Spleen (tissue), 11 donors: ENCODE measurements at regions not wholly inside any gene's neighbourhood (a gene's known extent, or its start where the extent isn't known, plus 50 kb on each side); places are given as distances from the start of the nearest gene placed in this dataset.
"Not testable (repeated sequence)": the region's sequence is repeated elsewhere in the genome, so short reads cannot be mapped to it uniquely, and the experiment has no call there.

ENCODE experiments used
- DNase-seq: peaks from one replicate; pipeline ENCODE4 v3.0.0-alpha.2; 2020
- H3K27ac ChIP-seq, 8 donors: fragments of 200-600 bp; sonication (generic) in 7 of 8; 1 replicate in 4 of 8; 2 replicates in 4 of 8; pipeline versions ENCODE4 v1.5.0 to v1.8.0; 2016 to 2021; ENCODE audit warnings: inconsistent platforms in 4 of 8, mild to moderate bottlenecking in 4 of 8, moderate library complexity in 1 of 8
- H3K27me3 ChIP-seq, 7 donors: fragments of 200-600 bp; sonication (generic) in 6 of 7; replicated peaks in 1 of 7; 1 replicate in 4 of 7; 2 replicates in 3 of 7; pipeline versions ENCODE4 v1.5.0 to v1.8.0; 2016 to 2021; ENCODE audit warnings: inconsistent platforms in 3 of 7, mild to moderate bottlenecking in 1 of 7
- H3K36me3 ChIP-seq, 6 donors: fragments of 200-600 bp; sonication (generic) in 5 of 6; 1 replicate in 4 of 6; 2 replicates in 2 of 6; pipeline versions ENCODE4 v1.5.0 to v1.8.0; 2016 to 2021; ENCODE audit warnings: inconsistent platforms in 2 of 6
- H3K4me1 ChIP-seq, 6 donors: fragments of 200-600 bp; sonication (generic) in 5 of 6; 1 replicate in 3 of 6; 2 replicates in 3 of 6; pipeline versions ENCODE4 v1.5.0 to v1.8.0; 2016 to 2021; ENCODE audit warnings: inconsistent platforms in 3 of 6
- H3K4me3 ChIP-seq, 8 donors: fragments of 200-600 bp; sonication (generic) in 7 of 8; 1 replicate in 4 of 8; 2 replicates in 4 of 8; pipeline versions ENCODE4 v1.5.0 to v1.8.0; 2016 to 2021; ENCODE audit warnings: inconsistent platforms in 4 of 8, mild to moderate bottlenecking in 4 of 8, moderate library complexity in 2 of 8
- H3K9me3 ChIP-seq, 8 donors: fragments of 200-600 bp; sonication (generic) in 7 of 8; 1 replicate in 4 of 8; 2 replicates in 4 of 8; pipeline versions ENCODE4 v1.5.0 to v1.8.0; 2016 to 2021; ENCODE audit warnings: inconsistent platforms in 4 of 8
- CTCF ChIP-seq, 11 experiments: fragments of 200-600 bp in 7 of 11; fragments of 450-650 bp in 4 of 11; sonication (generic) in 4 of 11; IDR thresholded peaks in 8 of 11; conservative IDR thresholded peaks in 3 of 11; 1 replicate in 7 of 11; 2 replicates in 4 of 11; pipeline versions ENCODE4 v1.4.0 to v1.8.0; 2016 to 2021; ENCODE audit warnings: antibody characterized with exemption in 11 of 11, inconsistent platforms in 4 of 11, mild to moderate bottlenecking in 1 of 11
- POLR2A ChIP-seq, 3 donors: fragments of 450-650 bp; IDR thresholded peaks; one replicate each; pipeline ENCODE4 v1.5.1; 2017; ENCODE audit warnings: antibody characterized with exemption in 3 of 3, mild to moderate bottlenecking in 1 of 3
- POLR2AphosphoS5 ChIP-seq, 3 donors: sonication (generic); formaldehyde crosslinking; IDR thresholded peaks; one replicate each; pipeline ENCODE4 v1.5.1; 2017; ENCODE audit warnings: antibody characterized with exemption in 3 of 3
- WGBS, 5 donors: extraction: QIAGEN DNeasy Blood & Tissue Kit in 3 of 5; methylation state at CpG; one replicate each; pipeline versions ENCODE4 v1.1.5 to v1.1.7; 2013 to 2018; 5-methylcytosine and 5-hydroxymethylcytosine counted together
- intact Hi-C: fragments of 100-400 bp; cut with DNase I; formaldehyde crosslinking; loops from one replicate; pipeline ENCODE4 v1.15.0; 2023; ENCODE audit warnings: low total_unique reads
- donor health status: healthy with polysubstance abuse.
- donor health status: DM: no; HTN: no; CAD: no; lungs with moderate emphysema.
- donor health status: DM: no; HTN: no; CAD: no.
- donor health status: Bipolar disorder and iron deficiency.
- donor health status: healthy.
- donor health status: DM: no; HTN: no; CAD: no.
- donor health status: DM: yes; HTN: yes; CAD: no.

GRCh38 chrX:22855693-22856092 is 144.1 kb upstream of the DDX53 start:
- H3K27ac ChIP-seq, result no peak overlapping the region
- intact Hi-C loops, result no loop called here
- H3K36me3 ChIP-seq, result no peaks in the 10 kb centered on the region
- H3K27me3 ChIP-seq, result no peaks in the 10 kb centered on the region
- no peaks in the 10 kb centered on the region for H3K4me1 ChIP-seq
- no peak for TF ChIP-seq POLR2A (IDR thresholded peaks at IDR 0.05)
- TF ChIP-seq POLR2AphosphoS5 (IDR thresholded peaks at IDR 0.05), result no peak
- TF ChIP-seq CTCF (IDR thresholded peaks at IDR 0.05 in 8 of 11, conservative IDR thresholded peaks at IDR 0.05 in 3 of 11), result no peak
- no peak overlapping the region for H3K4me3 ChIP-seq
- no peaks in the 10 kb centered on the region for H3K9me3 ChIP-seq
- DNase-seq, result no peak

- Histone ChIP-seq H3K4me3 (no peak overlapping the region), H3K27me3 (no peaks in the 10 kb centered on the region), H3K9me3 (no peaks in the 10 kb centered on the region), H3K36me3 (no peaks in the 10 kb centered on the region), H3K27ac (no peak overlapping the region), H3K4me1 (no peaks in the 10 kb centered on the region)
- no peak for DNase-seq
- TF ChIP-seq POLR2A (IDR thresholded peaks at IDR 0.05) (no peak), POLR2AphosphoS5 (IDR thresholded peaks at IDR 0.05) (no peak), CTCF (IDR thresholded peaks at IDR 0.05 in 8 of 11, conservative IDR thresholded peaks at IDR 0.05 in 3 of 11) (no peak)
- intact Hi-C loops, result no loop called here
Measured at GRCh38 chrX:22859642-22860041, 140.1 kb upstream of the DDX53 start.

GRCh38 chrX:22866801-22867200 is 133.0 kb upstream of the DDX53 start:
- intact Hi-C loops, H3K36me3 ChIP-seq, H3K27me3 ChIP-seq, H3K4me3 ChIP-seq, DNase-seq, H3K4me1 ChIP-seq, H3K27ac ChIP-seq: not testable (repeated sequence)
- peaks cover 0 to 26% (median 0%) of the 10 kb centered on the region in 8 donors for H3K9me3 ChIP-seq
- WGBS, 5 donors, result 53 to 82% (median 76%) methylated on average over 2 to 5 of the region's 5 CpGs

GRCh38 chrX:22882543-22882942 is 117.2 kb upstream of the DDX53 start:
- DNase-seq, result no peak
- intact Hi-C loops, result no loop called here
- Histone ChIP-seq H3K4me3 (no peak overlapping the region), H3K9me3 (no peaks in the 10 kb centered on the region), H3K27me3 (no peaks in the 10 kb centered on the region), H3K36me3 (no peaks in the 10 kb centered on the region), H3K27ac (no peak overlapping the region), H3K4me1 (no peaks in the 10 kb centered on the region)
- TF ChIP-seq POLR2A (IDR thresholded peaks at IDR 0.05) (no peak), POLR2AphosphoS5 (IDR thresholded peaks at IDR 0.05) (no peak), CTCF (IDR thresholded peaks at IDR 0.05 in 8 of 11, conservative IDR thresholded peaks at IDR 0.05 in 3 of 11) (no peak)
- whole genome bisulfite sequencing, 5 donors, result 45 to 81% (median 71%) methylated on average over 2 of the region's 2 CpGs

- WGBS, 5 donors, result 3 to 14% (median 7%) methylated on average over 3 of the region's 3 CpGs
- no peak for DNase-seq
- intact Hi-C loops, result no loop called here
Measured at GRCh38 chrX:22889819-22890218, 109.9 kb upstream of the DDX53 start.

More at GRCh38 chrX:22889819-22890218, 109.9 kb upstream of the DDX53 start:
- Histone ChIP-seq H3K27me3 (no peaks in the 10 kb centered on the region), H3K27ac (peak overlapping the region in 2 of 8 donors; percentile 30 to 35), H3K4me3 (no peak overlapping the region), H3K4me1 (peaks cover 0 to 5% (median 0%) of the 10 kb centered on the region in 6 donors), H3K9me3 (no peaks in the 10 kb centered on the region), H3K36me3 (no peaks in the 10 kb centered on the region)
- peak in 1 of 3 donors; percentile 38 for TF ChIP-seq POLR2AphosphoS5 (IDR thresholded peaks at IDR 0.05)
- TF ChIP-seq POLR2A (IDR thresholded peaks at IDR 0.05), result no peak
- TF ChIP-seq CTCF (IDR thresholded peaks at IDR 0.05 in 8 of 11, conservative IDR thresholded peaks at IDR 0.05 in 3 of 11), result no peak
